ENCODE measurements at regions not wholly inside any gene's neighbourhood (a gene's known extent, or its start where the extent isn't known, plus 50 kb on each side); places are given as distances from the start of the nearest gene placed in this dataset.

DNA sequence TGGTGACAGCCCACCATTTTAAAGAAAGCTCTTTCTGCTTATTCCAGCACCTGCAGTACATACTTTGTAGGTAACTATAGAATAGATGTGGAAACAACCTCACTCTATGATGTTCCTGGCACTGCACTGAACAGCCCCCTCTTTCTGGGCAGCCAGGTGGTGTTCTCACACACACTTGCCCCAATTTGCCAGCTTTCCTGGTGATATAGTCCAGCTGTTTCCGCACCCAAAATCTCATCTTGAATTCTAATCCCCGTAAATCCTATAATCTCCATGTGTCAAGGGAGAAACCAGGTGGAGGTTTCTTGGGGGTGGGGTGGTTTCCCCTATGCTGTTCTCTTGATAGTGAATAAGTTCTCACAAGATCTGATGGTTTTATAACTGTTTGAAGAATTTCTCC, 102.2 kb downstream of the FCRL5 start:
- TF ChIP-seq POLR2A (IDR thresholded peaks at IDR 0.05; ENCODE audit: low read depth, low read length) (no peak), NFE2L2 (IDR thresholded peaks at IDR 0.05; ENCODE audit: low read depth, low read length) (no peak), FOS (IDR thresholded peaks at IDR 0.05; ENCODE audit: low read depth, low read length) (no peak)
- TF ChIP-seq, protein P1, sequence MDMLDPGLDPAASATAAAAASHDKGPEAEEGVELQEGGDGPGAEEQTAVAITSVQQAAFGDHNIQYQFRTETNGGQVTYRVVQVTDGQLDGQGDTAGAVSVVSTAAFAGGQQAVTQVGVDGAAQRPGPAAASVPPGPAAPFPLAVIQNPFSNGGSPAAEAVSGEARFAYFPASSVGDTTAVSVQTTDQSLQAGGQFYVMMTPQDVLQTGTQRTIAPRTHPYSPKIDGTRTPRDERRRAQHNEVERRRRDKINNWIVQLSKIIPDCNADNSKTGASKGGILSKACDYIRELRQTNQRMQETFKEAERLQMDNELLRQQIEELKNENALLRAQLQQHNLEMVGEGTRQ (IDR thresholded peaks at IDR 0.05; ENCODE audit: low read depth, low read length) = no peak
- DNase-seq (no peak), ATAC-seq (ENCODE audit: low read depth) (no peak)
- Histone ChIP-seq H3K9ac (ENCODE audit: low read depth, low read length) (no peak overlapping the region), H3K9me3 (ENCODE audit: control insufficient read depth, insufficient read depth, low read length) (no peaks in the 10 kb centered on the region), H4K20me1 (ENCODE audit: insufficient read depth, low read length) (no peaks in the 10 kb centered on the region), H3K4me1 (ENCODE audit: control insufficient read depth, insufficient read depth, low read length) (no peaks in the 10 kb centered on the region), H2BK5ac (ENCODE audit: low read depth, low read length, poor library complexity, severe bottlenecking) (no peak overlapping the region), H3K14ac (replicated peaks; ENCODE audit: low read depth, low read length) (no peak overlapping the region), H3K56ac (ENCODE audit: extremely low read depth, insufficient read depth, low read length) (no peak overlapping the region), H3K27me3 (ENCODE audit: control insufficient read depth, insufficient read depth, low read length) (no peaks in the 10 kb centered on the region), H3K23ac (ENCODE audit: low read depth, low read length) (no peak overlapping the region), H4K5ac (ENCODE audit: low read depth, low read length) (no peak overlapping the region), H4K8ac (ENCODE audit: low read depth in 2 of 2, low read length in 2 of 2) (no peak overlapping the region), H3K18ac (ENCODE audit: low read depth, low read length) (no peak overlapping the region), H3K4me3 (ENCODE audit: insufficient read depth, low read depth, low read length) (no peak overlapping the region), H2AFZ (replicated peaks; ENCODE audit: low read length, poor library complexity) (no peak overlapping the region), H2BK15ac (ENCODE audit: low read depth, low read length) (no peak overlapping the region), H2BK20ac (ENCODE audit: low read depth, low read length) (no peak overlapping the region), H3K27ac (ENCODE audit: insufficient read depth, low read length) (no peak overlapping the region), H2AK5ac (ENCODE audit: low read depth, low read length) (no peak overlapping the region), H3K9me1 (ENCODE audit: insufficient read depth, low read length) (no peaks in the 10 kb centered on the region), H4K91ac (ENCODE audit: insufficient read depth, low read depth, low read length) (no peak overlapping the region), H2BK120ac (ENCODE audit: low read depth, low read length) (no peak overlapping the region), H3K36me3 (ENCODE audit: control insufficient read depth, insufficient read depth, low read length) (no peaks in the 10 kb centered on the region), H3K79me1 (ENCODE audit: low read depth in 1 of 2, low read length in 2 of 2) (no peaks in the 10 kb centered on the region), H2AK9ac (replicated peaks; ENCODE audit: low read depth, low read length, poor library complexity) (no peak overlapping the region), H3K4ac (ENCODE audit: low read depth, low read length) (no peak overlapping the region), H3K4me2 (ENCODE audit: low read depth, low read length) (no peak overlapping the region)
- BruUV-seq (replicated peaks) = no TSS peak
- ChIA-PET POLR2A (ENCODE audit: unreplicated experiment) (no interaction called here), CTCF (no interaction called here)
- WGBS, 2 experiments (ENCODE audit: extremely low coverage in 2 of 2, insufficient read length in 1 of 2) = no CpG with 5 or more reads among the region's 2 CpGs
- dilution Hi-C loops (cut with HindIII; ENCODE audit: low sequenced_read_pairs, unreplicated experiment) (no loop called here), in situ Hi-C loops (cut with MboI; ENCODE audit: low sequenced_read_pairs) (no loop called here), intact Hi-C loops (cut with micrococcal nuclease) (no loop called here)
